ENCODE measurements at regions not wholly inside any gene's neighbourhood (a gene's known extent, or its start where the extent isn't known, plus 50 kb on each side); places are given as distances from the start of the nearest gene placed in this dataset.

GRCh38 chr5:143575286-143575685 lies 171.8 kb upstream of the NR3C1 start:
- no peak overlapping the region for H4K8ac ChIP-seq (ENCODE audit: extremely low read depth, insufficient read depth, low read length)
- H2BK120ac ChIP-seq (replicated peaks; ENCODE audit: low read depth, low read length): no peak overlapping the region
- TF ChIP-seq SIX5 (IDR thresholded peaks at IDR 0.05; ENCODE audit: low read depth, low read length) (no peak), KDM5A (IDR thresholded peaks at IDR 0.05; ENCODE audit: low read length) (no peak), SP2 (IDR thresholded peaks at IDR 0.05; ENCODE audit: low read length) (no peak), CHD1 (IDR thresholded peaks at IDR 0.05; ENCODE audit: low read depth, low read length) (no peak), EGR1 (IDR thresholded peaks at IDR 0.05; ENCODE audit: borderline replicate concordance, low read depth, low read length) (no peak), SIN3A (conservative IDR thresholded peaks at IDR 0.05 in 1 of 2, IDR thresholded peaks at IDR 0.05 in 1 of 2; ENCODE audit: low read depth in 1 of 2, low read length in 2 of 2) (no peak), RNF2 (IDR thresholded peaks at IDR 0.05; ENCODE audit: borderline replicate concordance, low read depth, low read length, missing control alignments, poor library complexity, severe bottlenecking) (no peak), RXRA (IDR thresholded peaks at IDR 0.05; ENCODE audit: insufficient read depth, low read depth, low read length) (no peak), SUZ12 (IDR thresholded peaks at IDR 0.05; ENCODE audit: low read length) (no peak), ZNF274 (IDR thresholded peaks at IDR 0.05; ENCODE audit: borderline replicate concordance, extremely low read depth, low read length) (no peak)

More at GRCh38 chr5:143575286-143575685, 171.8 kb upstream of the NR3C1 start:
- Histone ChIP-seq H3K23ac (ENCODE audit: insufficient read length) (no peak overlapping the region), H3K79me2 (ENCODE audit: control insufficient read depth in 1 of 2, insufficient read depth in 2 of 2, low read length in 2 of 2) (no peaks in the 10 kb centered on the region), H4K5ac (ENCODE audit: insufficient read length, low read depth, low read length) (no peak overlapping the region), H2BK5ac (ENCODE audit: low read depth, low read length) (no peak overlapping the region), H3K4ac (replicated peaks; ENCODE audit: insufficient read length, low read depth, low read length) (no peak overlapping the region), H3K79me1 (ENCODE audit: low read depth, low read length) (no peaks in the 10 kb centered on the region), H3K4me1 (replicated peaks in 1 of 4; ENCODE audit: control insufficient read depth in 3 of 4, insufficient read depth in 4 of 4, low read length in 3 of 4) (peaks cover 0 to 3% (median 0%) of the 10 kb centered on the region in 4 experiments; a peak in 1 of 7 replicates), H3K23me2 (ENCODE audit: low read depth, low read length) (no peaks in the 10 kb centered on the region), H2BK15ac (ENCODE audit: low read length) (no peak overlapping the region), H3K27ac (ENCODE audit: low read depth, low read length) (no peak overlapping the region), H2BK12ac (ENCODE audit: low read depth, low read length) (no peak overlapping the region), H3K9ac (replicated peaks in 1 of 4; ENCODE audit: extremely low read depth in 1 of 4, low read depth in 3 of 4, low read length in 3 of 4) (no peak overlapping the region), H3K36me3 (ENCODE audit: control insufficient read depth in 2 of 4, insufficient read depth in 4 of 4, low read length in 3 of 4) (no peaks in the 10 kb centered on the region), H3K18ac (ENCODE audit: extremely low read depth, low read length) (no peak overlapping the region), H3K56ac (replicated peaks; ENCODE audit: insufficient read length, low read depth, low read length) (no peak overlapping the region), H3K14ac (ENCODE audit: insufficient read length) (no peak overlapping the region), H3K9me3 (ENCODE audit: insufficient read depth in 2 of 2, low read depth in 1 of 2, low read length in 1 of 2) (no peaks in the 10 kb centered on the region), H3K27me3 (replicated peaks in 1 of 4; ENCODE audit: control insufficient read depth in 3 of 4, extremely low read depth in 1 of 4, insufficient read depth in 3 of 4, low read length in 3 of 4) (no peaks in the 10 kb centered on the region), H2AK5ac (ENCODE audit: low read depth, low read length) (no peak overlapping the region), H4K20me1 (replicated peaks in 1 of 2; ENCODE audit: control insufficient read depth in 1 of 2, insufficient read depth in 2 of 2, low read length in 2 of 2) (no peaks in the 10 kb centered on the region), H2BK20ac (ENCODE audit: low read length) (no peak overlapping the region), H3K4me2 (ENCODE audit: insufficient read depth in 1 of 2, low read depth in 2 of 2, low read length in 2 of 2) (no peak overlapping the region), H4K91ac (replicated peaks; ENCODE audit: insufficient read length, low read length) (no peak overlapping the region), H2AFZ (ENCODE audit: low read length) (no peak overlapping the region), H3K4me3 (ENCODE audit: extremely low read depth in 1 of 4, insufficient read depth in 2 of 4, low read depth in 3 of 4, low read length in 4 of 4) (no peak overlapping the region)
- WGBS, 2 experiments (ENCODE audit: extremely low coverage in 1 of 2, insufficient coverage in 1 of 2, insufficient read length in 1 of 2, insufficient replicate concordance in 2 of 2, low coverage in 1 of 2, low lambda C conversion rate in 2 of 2, missing lambda C conversion rate in 1 of 2): 75% methylated on average over 1 of the region's 1 CpG; no CpG with 5 or more reads in 1 of the 2 experiments
- CTCF ChIA-PET (ENCODE audit: partially characterized antibody): no interaction called here
- DNase-seq (ENCODE audit: low read depth in 1 of 2, low spot score in 2 of 2) (no peak), FAIRE-seq (no peak)
- POLR2A ChIA-PET (ENCODE audit: partially characterized antibody): no interaction called here
